ENCODE measurements at regions not wholly inside any gene's neighbourhood (a gene's known extent, or its start where the extent isn't known, plus 50 kb on each side); places are given as distances from the start of the nearest gene placed in this dataset.
"Not testable (repeated sequence)": the region's sequence is repeated elsewhere in the genome, so short reads cannot be mapped to it uniquely, and the experiment has no call there.

GRCh38 chr5:110264661-110265060, 461.8 kb downstream of the TMEM232 start:
- Histone ChIP-seq H3K36me3 (no peaks in the 10 kb centered on the region), H3K27me3 (no peaks in the 10 kb centered on the region), H3K4me2 (no peak overlapping the region), H3K9ac (no peak overlapping the region), H3K4me1 (no peaks in the 10 kb centered on the region), H3K4me3 (no peak overlapping the region), H3K27ac (no peak overlapping the region), H3K9me3 (no peaks in the 10 kb centered on the region), H4K20me1 (no peaks in the 10 kb centered on the region)
- TF ChIP-seq Cebpa-rat (IDR thresholded peaks at IDR 0.05) = no peak

- Histone ChIP-seq H3K27ac (no peak overlapping the region), H3K4me1 (no peaks in the 10 kb centered on the region), H3K27me3 (no peaks in the 10 kb centered on the region), H4K20me1 (no peaks in the 10 kb centered on the region), H3K9me3 (no peaks in the 10 kb centered on the region), H3K4me2 (no peak overlapping the region), H3K36me3 (no peaks in the 10 kb centered on the region), H3K9ac (no peak overlapping the region), H3K4me3 (no peak overlapping the region)
- no peak for TF ChIP-seq Cebpa-rat (IDR thresholded peaks at IDR 0.05)
These were observed 461.3 kb downstream of the TMEM232 start for GRCh38 chr5:110265162-110265561.

GRCh38 chr5:110267714-110268113, 458.8 kb downstream of the TMEM232 start:
- Histone ChIP-seq H4K20me1 (no peaks in the 10 kb centered on the region), H3K36me3 (no peaks in the 10 kb centered on the region), H3K27ac (no peak overlapping the region), H3K4me2 (no peak overlapping the region), H3K9me3 (no peaks in the 10 kb centered on the region), H3K4me1 (no peaks in the 10 kb centered on the region), H3K9ac (no peak overlapping the region), H3K4me3 (no peak overlapping the region), H3K27me3 (no peaks in the 10 kb centered on the region)
- TF ChIP-seq Cebpa-rat (IDR thresholded peaks at IDR 0.05) = no peak

GRCh38 chr5:110268283-110268682, 458.2 kb downstream of the TMEM232 start:
- H3K9ac ChIP-seq = no peak overlapping the region
- no peak overlapping the region for H3K27ac ChIP-seq
- H3K4me1 ChIP-seq = no peaks in the 10 kb centered on the region
- no peak overlapping the region for H3K4me3 ChIP-seq
- no peaks in the 10 kb centered on the region for H3K9me3 ChIP-seq
- no peaks in the 10 kb centered on the region for H3K36me3 ChIP-seq
- H3K27me3 ChIP-seq = no peaks in the 10 kb centered on the region
- no peaks in the 10 kb centered on the region for H4K20me1 ChIP-seq
- no peak for TF ChIP-seq Cebpa-rat (IDR thresholded peaks at IDR 0.05)
- H3K4me2 ChIP-seq = no peak overlapping the region

- H3K4me3 ChIP-seq = no peak overlapping the region
- H4K20me1 ChIP-seq = no peaks in the 10 kb centered on the region
- no peak for TF ChIP-seq Cebpa-rat (IDR thresholded peaks at IDR 0.05)
- no peaks in the 10 kb centered on the region for H3K9me3 ChIP-seq
- no peaks in the 10 kb centered on the region; the same call in 1 of the 2 replicates for H3K4me1 ChIP-seq
- no peak overlapping the region for H3K4me2 ChIP-seq
- H3K27me3 ChIP-seq = no peaks in the 10 kb centered on the region
- H3K9ac ChIP-seq = no peak overlapping the region
- H3K27ac ChIP-seq = no peak overlapping the region
- no peaks in the 10 kb centered on the region for H3K36me3 ChIP-seq
These were observed 457.5 kb downstream of the TMEM232 start for GRCh38 chr5:110268985-110269384.

GRCh38 chr5:110269478-110270142, 456.9 kb downstream of the TMEM232 start:
- H3K27ac ChIP-seq = no peak overlapping the region
- peaks cover 6% of the 10 kb centered on the region for H3K4me1 ChIP-seq
- no peaks in the 10 kb centered on the region for H3K27me3 ChIP-seq
- no peaks in the 10 kb centered on the region for H4K20me1 ChIP-seq
- no peak for TF ChIP-seq Cebpa-rat (IDR thresholded peaks at IDR 0.05)
- H3K4me3 ChIP-seq = no peak overlapping the region
- no peak overlapping the region for H3K9ac ChIP-seq
- no peak overlapping the region for H3K4me2 ChIP-seq
- no peaks in the 10 kb centered on the region for H3K36me3 ChIP-seq
- no peaks in the 10 kb centered on the region for H3K9me3 ChIP-seq

- Histone ChIP-seq H3K4me3 (no peak overlapping the region), H3K36me3 (no peaks in the 10 kb centered on the region), H3K4me1 (peaks cover 12% of the 10 kb centered on the region), H3K9me3 (peaks cover 16% of the 10 kb centered on the region; the same call in 1 of the 2 replicates), H3K27ac (no peak overlapping the region), H3K4me2 (no peak overlapping the region), H4K20me1 (no peaks in the 10 kb centered on the region), H3K9ac (no peak overlapping the region), H3K27me3 (no peaks in the 10 kb centered on the region)
- no peak for TF ChIP-seq Cebpa-rat (IDR thresholded peaks at IDR 0.05)
These were observed 450.6 kb downstream of the TMEM232 start for GRCh38 chr5:110275878-110276277.

- H3K4me2 ChIP-seq, H4K20me1 ChIP-seq, H3K27me3 ChIP-seq, H3K9ac ChIP-seq, H3K27ac ChIP-seq, H3K36me3 ChIP-seq, H3K4me3 ChIP-seq: not testable (repeated sequence)
- H3K4me1 ChIP-seq = peaks cover 12% of the 10 kb centered on the region
- peaks cover 18% of the 10 kb centered on the region; the same call in 1 of the 2 replicates for H3K9me3 ChIP-seq
These were observed 448.0 kb downstream of the TMEM232 start for GRCh38 chr5:110278449-110278848.

GRCh38 chr5:110284121-110284520, 442.4 kb downstream of the TMEM232 start:
- not testable (repeated sequence) for H3K36me3 ChIP-seq

GRCh38 chr5:110288766-110289511, 437.5 kb downstream of the TMEM232 start:
- no peak overlapping the region for H3K27ac ChIP-seq
- no peak overlapping the region for H3K4me3 ChIP-seq
- no peak for TF ChIP-seq Cebpa-rat (IDR thresholded peaks at IDR 0.05)

More at GRCh38 chr5:110284121-110284520, 442.4 kb downstream of the TMEM232 start:
- not testable (repeated sequence) for H3K4me1 ChIP-seq, H3K9ac ChIP-seq, H3K27me3 ChIP-seq, H3K4me2 ChIP-seq, H3K4me3 ChIP-seq, H4K20me1 ChIP-seq, H3K27ac ChIP-seq
- peaks cover 27% of the 10 kb centered on the region for H3K9me3 ChIP-seq

More at GRCh38 chr5:110288766-110289511, 437.5 kb downstream of the TMEM232 start:
- peaks cover 15% of the 10 kb centered on the region for H3K9me3 ChIP-seq
- H3K4me1 ChIP-seq = peaks cover 13% of the 10 kb centered on the region
- no peaks in the 10 kb centered on the region for H4K20me1 ChIP-seq
- H3K27me3 ChIP-seq = no peaks in the 10 kb centered on the region
- H3K9ac ChIP-seq = no peak overlapping the region
- H3K36me3 ChIP-seq = no peaks in the 10 kb centered on the region
- peak overlapping the region; percentile 36 for H3K4me2 ChIP-seq
